HG03342 (cell line): ENCODE measurements at regions not wholly inside any gene's neighbourhood (a gene's known extent, or its start where the extent isn't known, plus 50 kb on each side); places are given as distances from the start of the nearest gene placed in this dataset.
A peak's percentile ranks its signal among the peaks of the same experiment; 100 is the strongest.
"Not testable (repeated sequence)": the region's sequence is repeated elsewhere in the genome, so short reads cannot be mapped to it uniquely, and the experiment has no call there.

ENCODE experiments used
- ATAC-seq: cut with Tn5 transposase; IDR thresholded peaks from one replicate; pipeline ENCODE4 v1.9.1; 2021; ENCODE audit warnings: mild to moderate bottlenecking, moderate library complexity; ENCODE audit not compliant: unreplicated experiment

- ATAC-seq, result no peak
Observed at GRCh38 chr2:117618607-117619006, 195.9 kb upstream of the DDX18 start.

GRCh38 chr2:117621326-117621725 lies 193.2 kb upstream of the DDX18 start:
- no peak for ATAC-seq

GRCh38 chr2:117623175-117623574 lies 191.3 kb upstream of the DDX18 start:
- ATAC-seq, result not testable (repeated sequence)

GRCh38 chr2:117631152-117631945 lies 183.1 kb upstream of the DDX18 start:
- ATAC-seq, result no peak

GRCh38 chr2:117635481-117635880 lies 179.0 kb upstream of the DDX18 start:
- ATAC-seq, result no peak

- ATAC-seq, result no peak
Observed at GRCh38 chr2:117639401-117639800, 175.1 kb upstream of the DDX18 start.

GRCh38 chr2:117644403-117644802 lies 170.1 kb upstream of the DDX18 start:
- ATAC-seq, result no peak

- ATAC-seq, result no peak
Observed at GRCh38 chr2:117645458-117645857, 169.0 kb upstream of the DDX18 start.

- ATAC-seq, result no peak
Observed at GRCh38 chr2:117646099-117646498, 168.4 kb upstream of the DDX18 start.

GRCh38 chr2:117646872-117647271 lies 167.6 kb upstream of the DDX18 start:
- no peak for ATAC-seq

GRCh38 chr2:117656546-117656945 lies 157.9 kb upstream of the DDX18 start:
- ATAC-seq, result no peak

GRCh38 chr2:117661619-117662018 lies 152.9 kb upstream of the DDX18 start:
- ATAC-seq, result no peak

- ATAC-seq, result no peak
Observed at GRCh38 chr2:117674172-117674571, 140.3 kb upstream of the DDX18 start.

GRCh38 chr2:117679952-117680351 lies 134.5 kb upstream of the DDX18 start:
- ATAC-seq, result no peak

- no peak for ATAC-seq
Observed at GRCh38 chr2:117684919-117685318, 129.6 kb upstream of the DDX18 start.

GRCh38 chr2:117686699-117687098 lies 127.8 kb upstream of the DDX18 start:
- ATAC-seq, result peak; percentile 100

GRCh38 chr2:117691595-117691994 lies 122.9 kb upstream of the DDX18 start:
- no peak for ATAC-seq

- no peak for ATAC-seq
Observed at GRCh38 chr2:117692001-117692763, 122.3 kb upstream of the DDX18 start.

GRCh38 chr2:117693154-117693553 lies 121.3 kb upstream of the DDX18 start:
- ATAC-seq, result no peak

- ATAC-seq, result no peak
Observed at GRCh38 chr2:117693651-117694050, 120.8 kb upstream of the DDX18 start.

GRCh38 chr2:117698287-117698686 lies 116.2 kb upstream of the DDX18 start:
- ATAC-seq, result no peak

- no peak for ATAC-seq
Observed at GRCh38 chr2:117698819-117699218, 115.7 kb upstream of the DDX18 start.
